Mammary epithelial cell (primary cell): ENCODE measurements at regions not wholly inside any gene's neighbourhood (a gene's known extent, or its start where the extent isn't known, plus 50 kb on each side); places are given as distances from the start of the nearest gene placed in this dataset.

Source experiments
- EZH2 ChIP-seq: IDR thresholded peaks from 2 replicates; pipeline ENCODE4 v1.6.1; 2012; ENCODE audit warnings: low read length, inconsistent platforms, borderline replicate concordance
- TF ChIP-seq, protein P1 (sequence below), 2 donors: IDR thresholded peaks in 1 of 2; conservative IDR thresholded peaks in 1 of 2; 2 replicates each; pipeline ENCODE4 v1.5.1; 2011 to 2012; ENCODE audit warnings: inconsistent platforms in 2 of 2, low read length in 2 of 2, mild to moderate bottlenecking in 2 of 2, control low read depth in 1 of 2, low read depth in 1 of 2; ENCODE audit not compliant: insufficient read depth in 1 of 2; ENCODE audit errors: extremely low read depth in 1 of 2

DNA sequence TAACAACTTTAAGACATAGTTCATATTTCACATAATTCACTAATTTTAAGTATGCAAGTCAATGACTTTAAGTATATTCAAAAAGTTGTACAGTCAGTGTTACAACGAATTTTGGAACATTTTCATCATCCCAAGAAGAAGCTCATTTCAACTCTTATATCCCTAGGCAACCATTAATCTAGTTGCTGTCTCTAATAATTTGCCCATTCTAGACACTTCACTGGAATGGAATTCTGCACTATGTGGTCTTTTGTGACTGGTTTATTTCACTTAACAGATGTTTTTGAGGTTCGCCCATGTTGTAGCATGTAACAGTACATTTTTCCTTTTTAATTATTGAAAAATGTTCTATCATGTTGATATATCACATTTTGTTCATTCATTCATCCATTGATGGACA lies 104.2 kb upstream of the SPRED1 start:
- TF ChIP-seq, protein P1, sequence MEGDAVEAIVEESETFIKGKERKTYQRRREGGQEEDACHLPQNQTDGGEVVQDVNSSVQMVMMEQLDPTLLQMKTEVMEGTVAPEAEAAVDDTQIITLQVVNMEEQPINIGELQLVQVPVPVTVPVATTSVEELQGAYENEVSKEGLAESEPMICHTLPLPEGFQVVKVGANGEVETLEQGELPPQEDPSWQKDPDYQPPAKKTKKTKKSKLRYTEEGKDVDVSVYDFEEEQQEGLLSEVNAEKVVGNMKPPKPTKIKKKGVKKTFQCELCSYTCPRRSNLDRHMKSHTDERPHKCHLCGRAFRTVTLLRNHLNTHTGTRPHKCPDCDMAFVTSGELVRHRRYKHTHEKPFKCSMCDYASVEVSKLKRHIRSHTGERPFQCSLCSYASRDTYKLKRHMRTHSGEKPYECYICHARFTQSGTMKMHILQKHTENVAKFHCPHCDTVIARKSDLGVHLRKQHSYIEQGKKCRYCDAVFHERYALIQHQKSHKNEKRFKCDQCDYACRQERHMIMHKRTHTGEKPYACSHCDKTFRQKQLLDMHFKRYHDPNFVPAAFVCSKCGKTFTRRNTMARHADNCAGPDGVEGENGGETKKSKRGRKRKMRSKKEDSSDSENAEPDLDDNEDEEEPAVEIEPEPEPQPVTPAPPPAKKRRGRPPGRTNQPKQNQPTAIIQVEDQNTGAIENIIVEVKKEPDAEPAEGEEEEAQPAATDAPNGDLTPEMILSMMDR (conservative IDR thresholded peaks at IDR 0.05 in 1 of 2, IDR thresholded peaks at IDR 0.05 in 1 of 2; ENCODE audit: extremely low read depth in 1 of 2, insufficient read depth in 1 of 2, low read depth in 1 of 2, low read length in 2 of 2), result no peak
- TF ChIP-seq EZH2, result no peak
